HCT116 (cell line): ENCODE measurements at regions not wholly inside any gene's neighbourhood (a gene's known extent, or its start where the extent isn't known, plus 50 kb on each side); places are given as distances from the start of the nearest gene placed in this dataset.

Experiments
- ATAC-seq: fragments of 200-7000 bp; cut with Tn5 transposase; 2 replicates; pipeline ENCODE4 v1.9.1; 2020; ENCODE audit warnings: mild to moderate bottlenecking, moderate library complexity
- BruUV-seq: library from RNA; stranded (reverse); fragments of 400-500 nt; replicated peaks from 2 replicates; lab custom pipeline; 2021; lab: Mats Ljungman, UMichigan
- CTCF ChIA-PET: fragments of 300-600 bp; sonication (Branson Sonifier 250); formaldehyde crosslinking; loops from one replicate; lab custom pipeline; 2021; ENCODE audit warnings: antibody characterized with exemption; lab: Charles Lee
- POLR2A ChIA-PET: fragments of 300-600, 350-600 bp; sonication (Branson Sonifier 250); formaldehyde crosslinking; loops from one replicate; lab custom pipeline; 2021; ENCODE audit warnings: antibody characterized with exemption; lab: Charles Lee
- RAD21 ChIA-PET, 2 experiments: fragments of 300-600 bp; sonication (Branson Sonifier 250); formaldehyde crosslinking; loops; one replicate each; lab custom pipeline; 2023; ENCODE audit warnings: low total read pairs in 2 of 2; ENCODE audit not compliant: uncharacterized antibody in 2 of 2, unreplicated experiment in 2 of 2, low non-redundant PET in 1 of 2; lab: Charles Lee
- DNase-seq: peaks from one replicate; pipeline ENCODE4 v3.0.0-alpha.2; 2010; ENCODE audit warnings: low read depth, low spot score
- H2AFZ ChIP-seq: fragments of 200-600 bp; shearing (Covaris generic), sonication (generic); 2 replicates; pipeline ENCODE4 v1.6.1; 2017; ENCODE audit warnings: low read depth, mixed run types, mixed read lengths, antibody characterized with exemption, low read length; ENCODE audit not compliant: poor library complexity, severe bottlenecking
- H3K27ac ChIP-seq: 2 replicates; pipeline ENCODE4 v1.5.1; 2012; ENCODE audit warnings: low read depth, low read length
- H3K27me3 ChIP-seq: fragments of 200-600 bp; sonication (generic); 2 replicates; pipeline ENCODE4 v1.6.1; 2016; ENCODE audit warnings: mixed run types, low read length, mixed read lengths; ENCODE audit not compliant: insufficient read depth
- H3K36me3 ChIP-seq, 2 experiments: fragments of 200-500 bp in 1 of 2; fragments of 200-600 bp in 1 of 2; sonication (Bioruptor generic) in 1 of 2; sonication (generic) in 1 of 2; 2 replicates each; pipeline versions ENCODE4 v1.5.1 to v1.6.1; 2014 to 2016; ENCODE audit warnings: low read length in 2 of 2, inconsistent platforms in 1 of 2, mixed read lengths in 1 of 2, mixed run types in 1 of 2; ENCODE audit not compliant: insufficient read depth in 2 of 2, control insufficient read depth in 1 of 2
- H3K4me1 ChIP-seq, 2 experiments: fragments of 200-600 bp in 1 of 2; sonication (generic) in 1 of 2; 2 replicates each; pipeline versions ENCODE4 v1.5.1 to v1.6.1; 2012 to 2017; ENCODE audit warnings: low read length in 2 of 2, inconsistent platforms in 1 of 2, mild to moderate bottlenecking in 1 of 2, mixed read lengths in 1 of 2, mixed run types in 1 of 2, moderate library complexity in 1 of 2; ENCODE audit not compliant: insufficient read depth in 2 of 2, control insufficient read depth in 1 of 2
- H3K4me2 ChIP-seq: fragments of 200-600 bp; sonication (generic); 2 replicates; pipeline ENCODE4 v1.6.1; 2017; ENCODE audit warnings: mixed run types, low read length, mixed read lengths
- H3K4me3 ChIP-seq, 2 experiments: fragments of 200-600 bp in 1 of 2; sonication (generic) in 1 of 2; replicated peaks in 1 of 2; 2 replicates each; pipeline ENCODE4 v1.5.1; 2011 to 2016; ENCODE audit warnings: low read length in 2 of 2, control low read depth in 1 of 2, low read depth in 1 of 2, mild to moderate bottlenecking in 1 of 2, mixed read lengths in 1 of 2, mixed run types in 1 of 2
- H3K79me2 ChIP-seq: fragments of 200-600 bp; sonication (generic); 2 replicates; pipeline ENCODE4 v1.6.1; 2017; ENCODE audit warnings: mild to moderate bottlenecking, mixed run types, low read length, moderate library complexity, mixed read lengths; ENCODE audit not compliant: insufficient read depth
- H3K9ac ChIP-seq: fragments of 200-600 bp; sonication (generic); 2 replicates; pipeline ENCODE4 v1.6.1; 2016; ENCODE audit warnings: low read length, mixed read lengths
- H3K9me2 ChIP-seq: fragments of 200-600 bp; sonication (generic), shearing (Covaris generic); 2 replicates; pipeline ENCODE4 v1.6.1; 2017; ENCODE audit warnings: mixed run types, mild to moderate bottlenecking, moderate library complexity; ENCODE audit not compliant: insufficient read depth
- H3K9me3 ChIP-seq, 2 experiments: fragments of 200-500 bp in 1 of 2; fragments of 200-600 bp in 1 of 2; sonication (Bioruptor generic) in 1 of 2; sonication (generic) in 1 of 2; 2 replicates each; pipeline ENCODE4 v1.6.1; 2014 to 2017; ENCODE audit warnings: low read length in 2 of 2, mixed read lengths in 2 of 2, inconsistent platforms in 1 of 2, low read depth in 1 of 2, mild to moderate bottlenecking in 1 of 2, mixed run types in 1 of 2, moderate library complexity in 1 of 2; ENCODE audit not compliant: control insufficient read depth in 1 of 2, insufficient read depth in 1 of 2
- H4K20me1 ChIP-seq: fragments of 200-600 bp; sonication (generic), shearing (Covaris generic); 2 replicates; pipeline ENCODE4 v1.6.1; 2017; ENCODE audit warnings: mixed run types, mild to moderate bottlenecking, moderate library complexity; ENCODE audit not compliant: insufficient read depth
- CEBPB ChIP-seq: IDR thresholded peaks from 2 replicates; pipeline ENCODE4 v1.6.1; 2012; ENCODE audit warnings: low read depth
- EGR1 ChIP-seq: IDR thresholded peaks from 2 replicates; pipeline ENCODE4 v1.6.1; 2012; ENCODE audit warnings: low read depth
- EZH2 ChIP-seq: fragments of 200-600 bp; sonication (generic); IDR thresholded peaks from 2 replicates; pipeline ENCODE4 v1.6.1; 2017; ENCODE audit warnings: antibody characterized with exemption, mixed run types
- JUND ChIP-seq: IDR thresholded peaks from 2 replicates; pipeline ENCODE4 v1.6.1; 2012
- MAX ChIP-seq: IDR thresholded peaks from 2 replicates; pipeline ENCODE4 v1.6.1; 2012
- POLR2A ChIP-seq: IDR thresholded peaks from 2 replicates; pipeline ENCODE4 v1.7.0; 2011; ENCODE audit warnings: borderline replicate concordance; ENCODE audit not compliant: insufficient read depth, insufficient read length; ENCODE audit errors: extremely low read depth
- RAD21 ChIP-seq: IDR thresholded peaks from 2 replicates; pipeline ENCODE4 v1.6.1; 2012; ENCODE audit warnings: low read depth, mild to moderate bottlenecking
- SP1 ChIP-seq: IDR thresholded peaks from 2 replicates; pipeline ENCODE4 v1.6.1; 2012; ENCODE audit warnings: low read depth
- TCF7L2 ChIP-seq: IDR thresholded peaks from 2 replicates; pipeline ENCODE4 v1.7.0; 2011; ENCODE audit warnings: borderline replicate concordance, inconsistent platforms; ENCODE audit not compliant: insufficient read depth, insufficient read length; ENCODE audit errors: extremely low read depth
- ZFX ChIP-seq: fragments of 450-650 bp; IDR thresholded peaks from 2 replicates; pipeline ENCODE4 v1.6.1; 2017
- ZNF274 ChIP-seq: fragments of 200-500 bp; sonication (Bioruptor generic); IDR thresholded peaks from 2 replicates; pipeline ENCODE4 v1.6.1; 2014; ENCODE audit warnings: mild to moderate bottlenecking, low read depth, low read length, inconsistent platforms
- intact Hi-C: fragments of 100-400 bp; cut with micrococcal nuclease; formaldehyde crosslinking; loops from 2 replicates; pipeline ENCODE4 v1.10.0; 2022

- TF ChIP-seq POLR2A (no peak), RAD21 (no peak), TCF7L2 (peak; percentile 63), ZNF274 (no peak)
Measured at GRCh38 chr2:88265352-88266303, 95.5 kb downstream of the THNSL2 start (continued).

GRCh38 chr2:88263861-88264260 lies 93.7 kb downstream of the THNSL2 start:
- POLR2A ChIA-PET = no interaction called here

More at GRCh38 chr2:88263861-88264260, 93.7 kb downstream of the THNSL2 start:
- H3K9ac ChIP-seq = no peak overlapping the region
- no peak overlapping the region for H3K27ac ChIP-seq
- intact Hi-C loops = no loop called here
- TF ChIP-seq RAD21 (no peak), EZH2 (no peak), JUND (no peak), MAX (no peak), EGR1 (no peak), TCF7L2 (no peak), CEBPB (no peak), SP1 (no peak), ZFX (no peak)
- H3K4me3 ChIP-seq = no peak overlapping the region
- no peaks in the 10 kb centered on the region for H4K20me1 ChIP-seq
- no peak overlapping the region for H2AFZ ChIP-seq
- ChIA-PET CTCF (no interaction called here), RAD21 (no interaction called here)
- no TSS peak for BruUV-seq
- no peaks in the 10 kb centered on the region for H3K9me3 ChIP-seq
- H3K27me3 ChIP-seq = peaks cover 8% of the 10 kb centered on the region; the same call in 1 of the 2 replicates
- H3K4me1 ChIP-seq = peaks cover 7 to 12% of the 10 kb centered on the region in 2 experiments; a peak in 3 of 4 replicates
- no peaks in the 10 kb centered on the region for H3K36me3 ChIP-seq
- H3K4me2 ChIP-seq = no peak overlapping the region
- no peak for ATAC-seq
- DNase-seq = no peak
- H3K79me2 ChIP-seq = no peaks in the 10 kb centered on the region
- H3K9me2 ChIP-seq = no peaks in the 10 kb centered on the region
